CD4-positive, alpha-beta T cell treated with Interferon gamma for 1 hour (primary cell): ENCODE measurements at regions not wholly inside any gene's neighbourhood (a gene's known extent, or its start where the extent isn't known, plus 50 kb on each side); places are given as distances from the start of the nearest gene placed in this dataset.
"Not testable (repeated sequence)": the region's sequence is repeated elsewhere in the genome, so short reads cannot be mapped to it uniquely, and the experiment has no call there.

ENCODE experiments used
- DNase-seq: peaks from one replicate; pipeline ENCODE4 v3.0.0-alpha.2; 2020

DNA sequence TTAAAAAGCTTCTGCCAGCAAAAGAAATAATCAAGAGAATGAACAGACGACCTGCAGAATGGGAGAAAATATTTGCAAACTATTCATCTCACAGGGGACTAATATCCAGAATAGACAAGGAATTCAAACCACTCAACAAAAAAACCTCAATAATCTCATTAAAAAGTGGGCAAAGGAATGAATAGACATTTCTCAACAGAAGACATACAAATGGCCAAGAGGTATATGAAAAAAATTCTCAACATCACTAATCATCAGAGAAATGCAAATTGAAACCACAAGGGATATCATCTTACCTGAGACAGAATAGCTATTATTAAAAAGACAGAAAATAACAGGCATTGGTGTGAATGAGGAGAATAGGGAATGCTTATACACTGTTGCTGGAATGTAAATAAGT is 270.0 kb downstream of the DACT1 start:
- no peak for DNase-seq

DNA sequence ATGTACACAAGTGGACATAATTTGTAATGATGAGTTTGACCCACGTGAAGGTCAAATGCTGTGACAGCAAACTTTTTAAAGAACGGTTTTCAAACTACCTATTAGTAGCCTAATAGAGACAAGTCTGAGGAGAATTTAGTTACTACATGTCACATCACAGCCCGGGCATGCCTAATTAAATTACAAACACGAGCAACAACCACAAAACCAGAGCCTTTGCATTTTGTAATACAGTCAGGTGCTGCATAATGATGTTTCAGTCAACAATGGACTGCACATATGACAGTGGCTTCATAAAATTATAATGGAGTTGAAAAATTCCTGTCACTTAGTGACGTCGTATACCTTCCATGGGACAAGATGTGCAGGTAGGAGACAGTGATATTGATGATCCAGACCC is 274.5 kb downstream of the DACT1 start:
- no peak for DNase-seq

- DNase-seq: no peak
These were observed 275.2 kb downstream of the DACT1 start for GRCh38 chr14:58912799-58913432.

DNA sequence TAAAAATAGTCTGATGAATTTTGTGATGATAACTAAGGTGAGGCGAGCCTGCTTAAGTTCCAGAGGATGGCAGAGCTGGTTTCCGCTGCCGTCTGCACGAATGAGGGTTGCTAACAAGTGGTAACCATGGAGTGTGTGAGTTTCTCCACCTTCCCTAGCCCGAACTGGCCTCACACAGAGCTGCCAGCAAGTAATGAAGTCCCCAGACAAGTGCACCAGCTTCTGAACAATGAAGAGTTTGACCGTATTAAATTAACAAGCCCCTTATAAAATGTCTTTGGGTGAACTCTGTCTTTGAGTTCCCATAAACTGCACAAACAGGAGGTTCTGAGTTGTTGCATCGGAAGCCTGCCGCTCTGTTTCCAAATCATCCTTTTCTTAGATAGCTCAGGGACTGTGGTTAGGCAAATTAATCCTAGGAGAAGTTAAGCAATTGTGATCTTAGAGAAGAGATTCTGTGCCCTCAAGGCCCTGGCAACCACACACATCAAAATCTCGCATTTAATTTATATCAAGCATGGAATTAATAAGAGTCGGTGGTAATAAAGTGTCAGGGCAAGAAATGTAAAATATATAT is 274.1 kb upstream of the DAAM1 start:
- no peak for DNase-seq

- no peak for DNase-seq
These were observed 272.8 kb upstream of the DAAM1 start for GRCh38 chr14:58915646-58916045.

- DNase-seq: no peak
These were observed 270.3 kb upstream of the DAAM1 start for GRCh38 chr14:58918066-58918738.

DNA sequence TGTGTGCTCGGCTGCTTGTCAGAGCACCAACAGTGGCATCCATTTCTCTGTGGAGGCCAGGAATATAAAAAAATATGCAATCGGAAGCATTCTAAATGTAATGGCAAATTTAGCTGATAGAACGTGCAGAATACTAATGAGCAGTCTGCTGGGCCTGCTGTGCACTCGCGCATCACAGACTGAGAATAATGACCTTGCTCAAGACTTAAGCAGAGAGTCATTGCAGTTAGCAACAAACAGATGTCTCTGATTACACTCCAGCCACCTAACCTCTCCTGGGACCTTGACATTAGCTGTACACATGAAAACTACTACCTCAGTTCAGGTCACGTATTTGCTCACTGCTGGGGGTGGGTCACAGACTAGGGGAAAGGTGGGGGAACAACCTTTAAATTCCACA is 269.2 kb upstream of the DAAM1 start:
- DNase-seq: no peak

DNA sequence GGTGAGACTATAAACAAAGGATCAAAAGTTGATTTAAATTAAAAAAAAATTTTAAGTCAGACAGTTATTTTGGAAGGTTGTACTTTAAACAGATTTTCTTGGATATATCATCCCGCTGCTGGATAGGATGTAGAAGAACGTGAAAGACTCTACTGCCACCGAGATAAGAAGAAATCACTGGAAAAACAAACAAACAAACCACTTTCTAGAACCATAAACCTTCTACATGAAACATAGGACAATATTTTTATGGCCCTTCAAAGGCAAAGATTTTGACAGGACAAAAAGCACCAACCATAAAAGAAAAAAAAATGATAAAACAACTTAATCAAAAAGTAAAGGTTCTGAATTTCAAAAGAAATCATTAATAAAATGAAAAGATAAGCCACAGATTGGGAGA is 268.2 kb upstream of the DAAM1 start:
- DNase-seq: no peak

GRCh38 chr14:58922201-58922940 is 266.1 kb upstream of the DAAM1 start:
- DNase-seq: not testable (repeated sequence)

DNA sequence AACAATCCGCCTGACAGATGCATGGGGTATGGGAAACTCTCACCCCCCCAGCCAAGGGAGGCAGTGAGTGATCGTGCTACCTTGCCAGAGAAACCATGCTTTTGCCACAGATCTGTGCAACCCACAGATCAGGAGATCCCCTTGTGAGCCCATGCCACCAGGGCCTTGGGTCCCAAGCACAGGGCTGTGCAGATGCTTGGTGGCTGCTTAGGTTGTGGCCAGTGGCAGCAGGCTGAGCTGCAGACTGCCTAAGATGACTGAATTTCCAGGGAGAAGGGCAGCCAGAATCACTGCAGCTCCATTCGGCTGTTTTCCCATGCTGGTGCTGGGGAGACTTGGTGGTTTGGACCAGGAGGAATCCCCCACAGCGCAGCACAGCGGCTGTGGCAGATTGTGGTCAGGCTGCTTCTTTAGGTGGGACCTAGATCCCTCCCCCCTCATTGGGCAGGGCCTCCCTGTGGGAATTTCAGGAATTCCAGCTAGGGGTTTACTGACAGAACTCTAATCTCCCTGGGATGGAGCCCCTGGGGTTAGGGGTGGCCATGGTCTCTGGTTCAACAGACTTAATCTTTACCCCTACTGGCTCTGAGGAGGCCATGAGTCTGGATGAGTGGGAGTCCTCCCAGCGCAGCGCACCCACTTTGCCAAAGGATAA is 264.6 kb upstream of the DAAM1 start:
- no peak for DNase-seq

DNA sequence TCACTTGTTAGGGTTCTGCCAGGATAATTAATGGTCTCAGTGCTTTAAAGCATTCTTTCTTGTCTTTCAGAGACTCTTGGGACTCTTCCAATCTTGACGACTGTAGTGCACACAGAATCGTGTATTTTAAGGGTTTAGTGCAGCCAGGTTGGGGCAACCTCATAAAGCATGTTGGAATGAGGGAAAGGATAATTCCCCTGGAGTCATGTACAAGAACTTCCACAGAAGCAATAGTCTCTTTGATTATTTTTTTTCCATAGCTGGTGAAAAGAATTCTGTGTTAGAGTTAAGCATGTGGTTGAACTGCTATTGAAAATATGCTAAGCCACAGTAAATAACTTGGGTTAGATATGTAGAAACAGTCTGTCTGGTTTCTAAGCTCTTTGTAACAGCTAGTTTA is 246.8 kb upstream of the DAAM1 start:
- no peak for DNase-seq

GRCh38 chr14:58942516-58942915 is 246.0 kb upstream of the DAAM1 start:
- DNase-seq: no peak

GRCh38 chr14:58944343-58944967 is 244.0 kb upstream of the DAAM1 start:
- no peak for DNase-seq

- no peak for DNase-seq
These were observed 243.5 kb upstream of the DAAM1 start for GRCh38 chr14:58944968-58945356.

- no peak for DNase-seq
These were observed 242.0 kb upstream of the DAAM1 start for GRCh38 chr14:58946431-58946830.

DNA sequence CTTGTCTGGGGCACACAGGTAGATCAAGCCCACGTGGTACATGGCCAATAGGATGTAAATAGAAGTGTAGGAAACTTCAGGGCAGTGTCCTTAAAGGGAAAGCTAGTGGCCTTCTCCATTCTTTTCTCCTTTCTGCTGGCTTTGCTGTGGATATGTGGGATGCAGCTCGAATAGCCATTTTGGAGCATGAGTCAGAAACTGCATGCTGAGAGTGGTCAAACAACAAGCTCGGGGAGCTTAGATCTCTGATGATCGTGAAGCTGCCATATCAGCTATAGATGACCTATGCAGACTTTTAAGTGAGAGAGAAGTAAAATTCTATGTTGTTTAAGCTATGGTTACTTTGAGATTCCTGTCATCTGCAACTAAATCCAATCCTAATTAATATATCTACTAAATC is 241.3 kb upstream of the DAAM1 start:
- no peak for DNase-seq

DNA sequence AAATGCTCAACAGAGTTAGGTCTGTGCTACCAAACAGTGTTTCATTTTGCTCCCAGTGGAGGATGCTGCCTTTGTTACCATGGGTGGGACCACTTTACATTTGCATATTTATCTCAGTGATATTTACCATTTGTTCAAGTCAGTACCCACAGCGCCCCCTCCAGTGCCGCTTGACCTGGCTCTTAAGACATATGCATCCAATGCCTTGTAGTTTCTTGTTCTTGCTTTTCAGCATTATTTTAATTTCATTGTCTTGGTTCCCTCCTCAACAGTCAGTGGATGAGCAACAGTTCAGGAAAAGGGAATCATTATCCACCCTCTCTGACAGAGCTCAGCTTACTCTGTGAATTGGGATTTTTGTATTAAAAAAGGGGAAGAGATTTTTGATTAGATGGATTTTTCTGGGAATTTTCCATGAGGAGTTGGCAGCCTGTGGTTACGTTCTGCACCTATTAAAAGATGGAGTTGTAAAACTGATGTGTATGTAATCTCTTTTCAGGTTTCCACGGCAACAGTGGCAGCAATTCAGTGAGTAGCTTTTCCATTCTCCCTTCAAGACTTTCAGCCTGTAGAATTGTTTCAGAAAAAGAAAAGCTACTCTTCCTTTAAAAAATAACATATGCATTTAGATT is 240.5 kb upstream of the DAAM1 start:
- DNase-seq: no peak

DNA sequence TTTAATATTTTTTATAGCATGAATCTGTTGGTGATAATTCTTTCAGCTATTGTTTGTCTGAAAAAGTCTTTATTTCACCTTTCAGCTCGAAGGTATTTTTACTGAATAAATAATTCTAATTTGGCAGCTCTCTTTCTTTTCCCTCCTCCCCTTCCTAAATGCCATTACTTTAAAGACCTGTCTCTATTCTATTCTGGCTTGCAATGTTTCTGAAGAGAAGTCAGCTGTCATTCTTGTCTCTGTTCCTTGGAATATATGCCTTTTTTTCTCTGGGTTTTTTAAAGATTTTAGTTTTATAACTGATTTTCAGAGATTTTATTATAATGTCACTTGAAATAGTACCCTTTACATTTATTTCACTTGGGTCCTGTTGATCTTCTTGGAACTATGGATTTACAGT is 237.9 kb upstream of the DAAM1 start:
- no peak for DNase-seq

GRCh38 chr14:58951143-58951542 is 237.3 kb upstream of the DAAM1 start:
- DNase-seq: no peak

DNA sequence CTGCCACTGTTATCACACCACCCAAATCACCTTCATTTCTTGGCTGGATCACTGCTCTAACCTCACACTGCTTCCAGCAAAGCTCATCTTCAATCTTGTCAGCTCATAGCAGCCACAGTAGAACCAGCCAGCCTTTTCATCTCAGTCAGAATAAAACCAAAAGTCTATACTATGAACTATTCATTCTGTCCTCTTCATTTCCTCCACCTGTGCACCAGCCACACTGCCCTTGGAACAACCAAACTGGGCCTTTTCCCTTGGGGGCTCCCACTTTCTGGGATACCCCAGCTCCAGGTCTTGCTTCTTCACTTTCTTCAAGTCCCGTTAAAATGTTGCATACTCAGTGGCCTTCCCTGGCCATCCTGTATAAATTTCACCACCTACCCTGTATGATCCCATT is 234.4 kb upstream of the DAAM1 start:
- DNase-seq: no peak

DNA sequence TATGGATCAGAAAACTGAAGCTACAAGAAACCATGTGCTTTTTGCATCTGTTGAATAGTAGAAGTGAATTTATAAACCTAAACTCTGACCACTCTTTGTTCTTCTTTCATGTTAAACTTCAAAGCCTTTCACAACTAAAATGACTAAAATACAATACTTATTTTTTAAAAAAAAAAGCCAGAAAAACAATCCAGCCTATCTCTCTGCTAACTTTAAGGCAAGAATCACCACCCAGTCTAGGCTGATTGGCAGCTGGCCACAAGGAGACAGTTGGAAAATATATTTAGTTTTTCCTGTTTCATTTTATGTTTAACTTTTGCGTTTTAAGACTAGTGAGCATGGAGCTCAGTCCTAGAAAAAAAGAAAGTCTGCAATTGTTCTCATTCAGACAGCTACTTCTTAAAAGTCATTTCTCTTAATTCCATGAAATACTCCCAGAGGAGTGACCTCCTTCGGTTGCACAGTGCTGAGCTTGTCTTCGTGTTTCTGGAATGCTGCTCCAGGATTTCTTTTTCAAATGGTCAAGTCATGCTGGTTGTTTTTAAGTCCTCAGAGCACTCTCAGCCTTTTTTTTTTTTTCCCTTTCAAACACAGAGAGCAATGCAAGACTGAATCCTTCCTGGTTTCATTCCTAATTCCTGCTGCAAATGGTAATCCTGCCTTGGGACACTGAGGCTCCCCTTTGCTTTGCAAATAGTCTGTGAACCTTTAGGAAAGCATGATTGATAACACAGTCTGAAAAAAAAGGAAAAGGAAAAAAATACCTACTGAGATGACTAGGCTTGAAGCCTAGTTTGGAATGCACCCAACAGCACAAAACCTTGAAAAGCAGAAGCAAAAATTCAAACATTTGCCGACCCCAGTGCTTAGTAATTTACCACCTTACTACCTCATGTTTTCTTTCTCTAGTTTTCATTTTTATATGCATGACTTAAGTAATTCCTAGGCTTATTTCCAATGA is 233.3 kb upstream of the DAAM1 start:
- no peak for DNase-seq
